Right renal pelvis (tissue), 4 donors: ENCODE measurements at regions not wholly inside any gene's neighbourhood (a gene's known extent, or its start where the extent isn't known, plus 50 kb on each side); places are given as distances from the start of the nearest gene placed in this dataset.
"Not testable (repeated sequence)": the region's sequence is repeated elsewhere in the genome, so short reads cannot be mapped to it uniquely, and the experiment has no call there.

Experiments used
- DNase-seq, 4 donors: peaks; one replicate each; pipeline ENCODE4 v3.0.0-alpha.2; 2013; ENCODE audit warnings: low read depth in 4 of 4, low spot score in 3 of 4, missing footprints in 1 of 4

DNA sequence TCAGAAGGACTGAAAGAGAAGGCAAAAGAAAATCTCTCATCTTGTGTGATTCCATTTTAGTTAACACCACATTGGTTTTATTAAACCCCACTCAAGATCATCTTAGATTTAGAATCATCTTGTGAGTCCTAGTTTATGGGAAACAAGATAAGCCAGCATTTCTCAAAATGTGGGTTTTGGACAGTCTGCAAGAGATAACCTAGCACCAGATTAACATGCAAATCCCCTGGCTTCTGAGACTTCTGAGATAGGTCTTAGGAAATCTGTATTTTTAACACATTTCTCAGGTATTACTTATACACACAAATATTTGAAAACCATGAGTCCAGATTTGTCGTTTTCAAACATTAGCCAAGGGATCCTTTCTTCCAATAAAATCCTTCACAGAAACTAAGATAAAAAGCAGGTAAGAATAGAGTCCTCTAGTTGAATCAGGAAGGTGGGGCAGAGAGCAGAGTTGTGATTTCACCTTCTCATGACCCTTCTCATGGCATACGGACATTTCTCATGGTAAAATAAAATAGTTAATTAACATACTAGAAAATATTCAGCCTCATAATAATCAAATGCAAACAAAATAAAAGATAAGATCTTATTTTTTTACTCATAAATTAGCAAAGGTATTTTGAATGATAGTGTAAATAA is 287.2 kb upstream of the FN1 start:
- no peak for DNase-seq

GRCh38 chr2:215722125-215722524 is 286.3 kb upstream of the FN1 start:
- DNase-seq: no peak

DNA sequence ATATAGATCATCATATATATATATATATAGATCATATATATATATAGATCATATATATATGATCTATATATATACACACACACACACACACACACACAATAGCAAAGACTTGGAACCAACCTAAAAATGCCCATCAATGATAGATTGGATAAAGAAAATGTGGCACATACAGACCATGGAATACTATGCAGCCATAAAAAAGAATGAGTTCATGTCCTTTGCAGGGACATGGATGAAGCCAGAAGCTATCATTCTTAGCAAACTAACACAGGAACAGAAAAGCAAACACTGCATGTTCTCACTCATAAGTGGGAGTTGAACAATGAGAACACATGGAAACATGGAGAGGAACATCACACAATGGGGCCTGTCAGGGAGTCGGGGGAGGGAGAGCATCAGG is 285.6 kb upstream of the FN1 start:
- not testable (repeated sequence) for DNase-seq

DNA sequence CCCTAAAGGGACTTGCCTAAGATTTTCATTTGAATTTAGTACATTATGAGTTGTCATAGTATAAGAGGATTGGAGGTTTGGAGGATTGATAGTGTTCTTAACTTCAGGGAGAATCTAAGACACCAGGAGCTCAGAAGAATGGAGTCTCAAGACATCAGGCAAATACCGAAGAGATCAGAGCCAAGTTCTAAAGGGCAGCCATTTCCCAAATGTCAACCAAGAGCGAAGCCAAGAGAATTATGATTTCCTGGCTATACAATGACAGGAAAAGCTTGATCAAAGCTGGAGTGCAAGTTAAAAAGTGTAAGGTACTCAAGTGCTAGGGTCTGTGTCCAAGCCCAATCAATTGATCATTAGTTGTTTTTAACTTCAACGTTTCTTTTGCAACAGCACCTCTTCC is 283.0 kb upstream of the FN1 start:
- DNase-seq: no peak

GRCh38 chr2:215718436-215718835 is 282.6 kb upstream of the FN1 start:
- DNase-seq: no peak

GRCh38 chr2:215717501-215718381 is 281.9 kb upstream of the FN1 start:
- DNase-seq: no peak

DNA sequence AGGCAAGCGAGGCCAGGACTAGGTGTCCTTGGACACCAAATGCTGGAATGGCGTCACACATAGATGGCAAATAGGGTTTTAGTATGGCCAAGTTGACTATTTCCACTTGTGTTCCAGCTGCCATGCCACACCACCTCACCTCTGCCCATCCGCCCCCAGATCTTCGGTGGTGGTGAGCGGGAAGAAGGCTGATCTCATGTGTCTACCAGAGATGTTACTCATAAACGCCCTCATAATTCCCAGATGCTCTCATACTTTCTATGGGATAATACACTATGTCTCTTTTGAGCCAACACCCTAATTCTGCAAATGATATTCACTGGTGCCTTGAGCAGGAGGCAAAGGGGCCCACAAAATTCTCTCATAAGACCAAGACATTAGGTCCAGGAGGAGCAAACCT is 281.1 kb upstream of the FN1 start:
- no peak for DNase-seq

- no peak for DNase-seq
These were observed 277.3 kb upstream of the FN1 start for GRCh38 chr2:215712871-215713790.

GRCh38 chr2:215712219-215712868 is 276.5 kb upstream of the FN1 start:
- no peak for DNase-seq

DNA sequence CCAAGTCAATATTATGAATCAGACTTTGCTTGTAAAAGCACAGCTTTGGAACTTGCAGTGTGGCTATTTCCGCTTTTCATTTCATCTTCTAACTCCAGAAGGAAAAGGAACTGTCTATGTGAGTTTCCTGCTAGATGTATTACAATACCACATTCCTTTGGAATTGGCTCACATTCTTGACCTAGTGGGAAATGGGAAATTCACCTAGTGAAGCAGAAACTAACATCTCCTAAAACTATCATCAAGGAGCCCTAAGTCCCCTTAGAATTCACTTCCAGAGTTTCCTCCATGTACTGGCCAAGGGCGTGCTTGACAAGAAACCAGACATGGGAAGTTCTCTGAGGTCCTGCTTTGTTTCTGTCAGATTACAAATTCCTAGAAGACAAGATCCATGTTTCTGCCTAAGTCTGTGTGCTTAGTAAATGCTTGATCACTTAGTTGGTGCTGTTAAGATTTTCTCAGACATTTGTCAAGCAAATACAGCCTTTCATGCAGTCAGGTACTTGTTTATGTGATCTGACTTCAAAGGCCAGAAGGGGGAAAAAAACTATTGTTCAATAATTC is 275.7 kb upstream of the FN1 start:
- no peak for DNase-seq

DNA sequence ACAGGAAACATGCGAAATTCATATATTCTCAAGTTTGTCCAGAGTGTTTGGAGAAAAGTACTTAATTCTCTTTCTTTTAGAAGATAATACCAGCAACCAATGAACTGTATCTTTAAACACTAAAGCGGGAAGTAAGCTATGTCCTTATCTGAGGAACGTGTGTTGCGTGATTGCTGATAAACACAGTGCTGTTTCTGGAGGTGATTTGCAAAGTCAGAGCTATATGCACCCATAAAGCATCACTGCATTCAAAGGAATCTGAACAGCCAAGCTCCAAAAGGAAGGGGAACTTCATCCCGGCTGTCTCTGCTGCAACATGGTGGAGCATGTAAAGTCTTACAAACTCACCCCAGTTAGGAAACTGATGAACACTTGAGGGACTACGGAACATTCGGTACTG is 271.7 kb upstream of the FN1 start:
- no peak for DNase-seq

DNA sequence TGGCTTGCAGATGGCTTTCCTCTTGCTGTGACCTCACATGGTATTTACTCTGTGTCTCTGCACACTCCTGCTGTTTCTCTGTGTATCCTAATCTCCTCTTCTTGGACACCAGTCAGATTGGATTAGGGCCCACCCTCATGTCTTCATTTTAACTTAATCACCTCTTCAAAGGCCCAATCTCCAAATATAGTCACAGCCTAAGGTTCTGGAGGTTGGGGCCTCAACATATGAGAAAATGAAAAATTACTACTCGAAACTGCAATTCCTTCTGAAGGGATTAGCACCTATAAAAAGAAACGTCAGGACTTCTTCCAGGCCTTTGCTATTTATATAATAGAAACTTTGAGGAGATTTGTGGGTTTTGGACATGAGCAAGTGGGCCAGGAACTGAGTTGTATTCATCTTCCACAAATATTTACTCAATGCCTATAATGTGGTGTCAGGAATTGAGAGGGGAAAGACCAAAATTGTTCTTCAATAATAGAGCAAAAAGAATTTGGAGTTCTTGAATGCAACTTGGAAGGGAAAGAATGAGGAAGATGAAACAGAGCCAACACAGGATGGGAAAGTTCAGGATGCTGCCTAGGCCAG is 270.0 kb upstream of the FN1 start:
- DNase-seq: no peak

GRCh38 chr2:215705281-215705680 is 269.4 kb upstream of the FN1 start:
- no peak for DNase-seq

DNA sequence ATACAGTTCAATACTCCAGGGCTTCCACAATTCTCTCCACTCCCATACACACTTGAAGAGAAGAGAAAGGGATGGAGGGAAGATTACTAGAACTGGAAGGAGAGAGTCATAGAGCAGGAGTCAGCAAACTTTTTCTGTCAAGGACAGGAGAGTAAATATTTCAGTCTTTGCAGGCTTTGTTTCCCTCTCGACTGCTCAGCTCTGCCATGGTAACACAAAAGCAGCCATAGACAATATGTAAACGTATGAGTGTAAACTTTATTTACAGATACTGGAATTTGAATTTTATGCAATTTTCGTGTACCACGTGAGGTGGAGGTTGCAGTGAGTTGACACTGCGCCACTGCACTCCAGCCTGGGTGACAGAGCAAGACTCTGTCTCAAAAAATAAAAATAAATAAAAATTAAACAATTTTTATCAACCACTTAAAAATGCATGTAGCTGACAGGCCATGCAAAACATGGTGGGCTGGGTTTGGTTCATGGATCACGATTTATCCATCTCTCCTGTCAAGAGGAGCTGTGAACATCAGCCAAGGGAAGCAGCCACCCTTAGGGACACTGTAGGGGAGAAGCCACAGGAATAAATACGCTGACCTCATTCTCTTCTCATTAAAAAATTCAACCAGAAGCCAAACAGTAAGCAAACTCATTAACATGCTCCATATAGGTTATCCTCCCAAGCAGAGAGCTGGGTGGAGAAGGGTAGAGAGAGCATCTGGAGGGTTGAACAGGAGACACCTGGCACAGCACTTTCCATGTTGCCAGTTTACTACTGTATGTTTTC is 266.4 kb upstream of the FN1 start:
- no peak for DNase-seq

GRCh38 chr2:215699700-215700538 is 264.1 kb upstream of the FN1 start:
- no peak for DNase-seq

DNA sequence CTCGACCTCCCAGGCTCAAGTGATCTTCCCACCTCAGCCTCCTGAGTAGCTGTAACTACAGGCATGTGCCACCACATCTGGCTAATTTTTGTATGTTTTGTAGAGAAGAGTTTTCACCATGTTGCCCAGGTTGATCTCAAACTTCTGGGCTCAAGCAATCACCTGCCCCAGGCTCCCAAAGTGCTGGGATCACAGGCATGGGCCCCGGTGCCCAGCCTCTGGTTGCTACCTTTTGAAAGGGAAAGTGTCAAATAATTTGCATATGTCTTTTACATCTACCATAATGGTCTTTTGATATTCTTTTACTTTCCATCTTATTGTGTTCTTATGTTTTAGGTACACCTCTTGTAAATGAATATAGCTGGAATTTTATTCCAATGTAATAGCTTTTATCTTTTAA is 263.1 kb upstream of the FN1 start:
- no peak for DNase-seq

DNA sequence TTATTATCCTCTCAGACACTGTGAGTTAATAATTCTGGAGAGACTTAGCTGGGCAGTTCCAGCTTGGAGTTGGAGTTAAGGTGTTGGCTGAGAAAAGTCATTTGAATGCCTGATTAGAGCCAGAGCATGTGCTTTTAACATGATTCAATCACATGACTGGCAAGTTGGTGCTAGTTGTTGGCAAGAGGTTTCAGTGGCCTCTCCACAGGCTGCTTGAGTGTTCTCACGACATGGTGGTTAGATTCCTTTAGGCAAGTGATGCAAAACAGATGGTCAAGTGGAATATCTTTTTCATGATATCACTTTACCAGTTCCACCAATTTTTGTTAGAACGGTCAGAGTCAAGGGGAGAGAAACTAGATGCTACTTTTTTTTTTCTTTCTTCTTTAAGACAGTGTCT is 262.7 kb upstream of the FN1 start:
- DNase-seq: no peak

- DNase-seq: no peak
These were observed 261.6 kb upstream of the FN1 start for GRCh38 chr2:215697496-215697895.
